ENCODE measurements at regions not wholly inside any gene's neighbourhood (a gene's known extent, or its start where the extent isn't known, plus 50 kb on each side); places are given as distances from the start of the nearest gene placed in this dataset.

DNA sequence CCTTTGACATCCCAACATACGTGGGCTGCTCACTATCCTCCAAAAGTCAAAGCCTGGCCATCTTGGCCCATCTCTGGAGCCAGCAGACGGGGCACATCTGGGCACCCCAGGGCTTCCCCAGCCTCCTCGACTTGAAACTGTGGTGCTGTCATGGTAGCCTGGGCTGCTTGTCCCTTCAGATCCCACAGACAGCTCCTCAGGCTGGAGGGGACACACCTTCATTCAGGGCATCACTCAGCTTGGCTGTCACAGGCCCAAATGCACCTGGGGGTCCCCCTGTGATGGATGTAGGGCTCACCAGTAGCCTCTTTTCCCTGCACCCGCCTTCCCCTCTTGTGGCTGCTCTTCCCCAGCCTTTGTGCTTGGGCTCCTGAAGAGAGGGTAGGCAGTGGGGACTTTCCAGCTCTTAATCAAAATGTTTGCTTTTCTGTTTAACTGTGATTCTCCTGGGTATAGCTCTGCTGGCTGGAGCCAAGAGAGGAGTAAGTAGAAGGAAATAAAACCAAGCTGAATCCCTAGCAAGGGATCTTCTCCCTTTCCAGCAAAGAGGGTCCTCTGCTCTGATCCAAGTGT, 92.3 kb downstream of the GYPC start:
- no peak for FAIRE-seq

DNA sequence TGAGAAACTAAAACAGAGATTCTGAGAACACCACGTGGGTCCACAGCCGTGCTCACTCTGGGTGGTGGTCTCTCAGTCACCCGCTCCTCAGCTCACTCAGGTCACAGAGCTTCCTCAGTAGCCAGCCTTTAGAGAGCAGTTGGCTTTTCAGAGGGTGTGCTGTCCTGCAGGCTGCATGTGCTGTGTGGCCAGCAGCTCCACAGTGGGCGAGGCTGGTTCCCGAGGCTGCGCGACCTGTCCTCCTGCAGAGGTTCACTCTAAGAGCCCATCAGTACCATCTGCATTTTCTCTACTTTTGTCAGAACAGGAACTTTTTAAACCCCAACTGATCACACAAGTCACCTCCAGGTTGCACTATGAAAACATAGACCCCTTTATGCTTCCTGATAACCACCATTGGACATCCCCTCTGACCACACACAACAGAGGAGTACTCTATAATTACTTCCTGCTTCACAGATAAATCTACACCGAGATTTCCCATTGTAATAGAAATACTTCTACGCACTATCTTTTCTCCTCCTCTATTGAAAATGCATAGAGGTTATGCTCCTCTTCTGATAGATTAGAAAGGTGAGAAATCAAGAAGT, 93.1 kb downstream of the GYPC start:
- FAIRE-seq = no peak

DNA sequence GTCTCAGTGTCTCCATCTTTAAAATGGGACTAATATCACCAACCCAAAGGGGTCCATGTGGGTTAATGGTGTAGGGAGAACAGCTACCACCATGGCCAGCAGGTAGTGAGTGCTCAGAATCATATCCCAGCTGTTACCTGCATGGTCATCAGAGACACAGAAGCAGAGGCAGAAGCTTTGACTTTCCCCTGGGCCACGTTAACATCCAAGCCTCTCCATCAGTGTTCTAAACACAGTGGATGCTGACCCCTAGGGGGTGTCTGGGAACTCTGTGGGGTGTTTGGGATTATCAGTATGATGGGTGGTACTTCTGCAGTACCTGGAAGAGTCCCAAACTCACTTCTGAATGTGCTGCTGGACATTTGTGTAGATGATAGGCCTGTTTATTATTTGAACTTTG, 93.6 kb downstream of the GYPC start:
- FAIRE-seq = no peak

DNA sequence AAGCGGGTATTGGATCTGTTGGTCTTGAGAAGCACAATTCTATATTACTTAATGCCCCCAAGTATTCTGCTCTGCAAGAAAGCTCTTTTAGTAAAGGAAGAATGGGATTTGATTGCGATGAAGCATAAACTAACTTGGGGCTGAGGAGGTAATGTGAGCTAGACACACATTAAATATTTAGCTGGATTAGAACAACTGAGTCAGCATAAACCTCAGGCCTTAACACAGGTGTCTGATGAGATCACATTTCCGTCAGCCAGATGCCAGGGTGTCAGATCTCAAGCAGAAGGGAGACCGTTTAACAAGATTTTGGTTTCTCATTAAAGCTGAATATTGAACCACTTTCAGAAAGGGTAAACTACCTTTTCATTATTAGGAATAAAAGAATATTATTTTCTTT, 94.5 kb downstream of the GYPC start:
- FAIRE-seq = no peak

DNA sequence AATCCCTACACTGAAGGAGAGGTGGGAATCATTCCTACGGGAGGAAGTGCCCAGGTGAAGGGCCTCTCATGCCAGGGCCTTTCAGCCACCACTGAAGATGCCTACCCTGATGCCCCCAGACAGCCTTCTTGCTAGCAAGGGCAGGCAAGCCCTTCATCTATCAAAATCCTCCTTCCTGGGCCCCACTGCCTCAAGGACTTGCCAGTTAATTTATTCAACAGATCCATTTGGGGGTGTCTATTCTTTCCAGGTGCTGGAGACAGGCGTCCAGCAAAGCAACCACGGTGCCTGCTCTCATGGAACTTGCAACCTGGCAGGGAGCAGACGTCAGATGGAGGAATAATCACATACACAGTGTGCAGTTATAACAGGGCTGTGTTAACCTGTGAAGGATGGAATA, 95.5 kb downstream of the GYPC start:
- no peak for FAIRE-seq

DNA sequence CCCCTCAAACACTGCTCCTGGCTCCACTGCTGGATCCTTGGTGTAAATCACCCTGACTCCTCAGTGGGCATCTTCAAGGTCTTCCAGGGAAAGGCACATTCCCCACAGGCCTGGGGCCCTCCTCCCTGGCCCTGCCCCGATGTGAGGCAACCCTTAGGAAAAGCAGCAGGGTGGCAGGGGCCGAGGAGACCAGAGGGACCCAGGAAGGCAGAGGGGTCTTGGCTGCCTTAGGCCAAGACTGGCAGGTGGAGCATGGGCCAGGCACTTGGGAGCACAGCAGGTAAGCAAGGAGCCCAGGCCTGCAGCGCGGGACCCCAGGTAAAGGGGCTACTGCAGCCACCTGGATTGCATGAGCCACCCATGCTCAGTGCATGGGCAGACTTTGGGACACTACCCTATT, 96.9 kb downstream of the GYPC start:
- no peak for FAIRE-seq

DNA sequence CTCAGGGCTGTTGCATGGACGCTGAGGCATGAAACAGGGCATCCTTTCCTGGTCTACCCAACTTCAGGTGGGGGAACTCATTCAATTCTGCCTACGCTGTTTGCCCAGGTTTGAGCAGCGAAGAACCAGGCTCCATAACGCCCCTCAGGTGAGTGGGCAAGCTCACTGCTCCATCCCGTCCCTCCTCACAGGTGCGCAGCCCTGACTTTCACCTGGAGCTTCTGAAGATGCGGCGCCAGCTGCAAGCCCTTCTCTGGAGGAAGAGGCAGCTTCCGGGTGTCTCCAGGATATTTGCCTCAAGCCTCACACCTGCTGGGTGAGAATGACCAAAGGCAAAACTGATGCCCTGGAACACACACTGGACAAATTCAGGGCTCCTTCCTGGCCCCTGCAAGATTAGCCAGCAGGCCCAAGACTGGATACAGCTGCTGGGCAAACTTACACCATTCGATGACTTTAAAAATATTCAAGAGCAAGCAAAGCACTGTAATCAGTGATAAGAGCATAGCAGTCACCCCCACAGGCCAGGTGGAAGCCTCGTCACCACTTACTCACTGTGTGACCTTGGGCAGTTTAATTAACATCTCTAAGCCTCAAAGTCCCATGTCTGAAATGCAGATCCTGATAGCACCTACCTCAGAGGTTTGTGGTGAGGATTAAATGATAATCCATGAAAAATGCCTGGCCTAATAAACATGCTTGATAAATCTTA, 97.7 kb downstream of the GYPC start:
- no peak for FAIRE-seq

DNA sequence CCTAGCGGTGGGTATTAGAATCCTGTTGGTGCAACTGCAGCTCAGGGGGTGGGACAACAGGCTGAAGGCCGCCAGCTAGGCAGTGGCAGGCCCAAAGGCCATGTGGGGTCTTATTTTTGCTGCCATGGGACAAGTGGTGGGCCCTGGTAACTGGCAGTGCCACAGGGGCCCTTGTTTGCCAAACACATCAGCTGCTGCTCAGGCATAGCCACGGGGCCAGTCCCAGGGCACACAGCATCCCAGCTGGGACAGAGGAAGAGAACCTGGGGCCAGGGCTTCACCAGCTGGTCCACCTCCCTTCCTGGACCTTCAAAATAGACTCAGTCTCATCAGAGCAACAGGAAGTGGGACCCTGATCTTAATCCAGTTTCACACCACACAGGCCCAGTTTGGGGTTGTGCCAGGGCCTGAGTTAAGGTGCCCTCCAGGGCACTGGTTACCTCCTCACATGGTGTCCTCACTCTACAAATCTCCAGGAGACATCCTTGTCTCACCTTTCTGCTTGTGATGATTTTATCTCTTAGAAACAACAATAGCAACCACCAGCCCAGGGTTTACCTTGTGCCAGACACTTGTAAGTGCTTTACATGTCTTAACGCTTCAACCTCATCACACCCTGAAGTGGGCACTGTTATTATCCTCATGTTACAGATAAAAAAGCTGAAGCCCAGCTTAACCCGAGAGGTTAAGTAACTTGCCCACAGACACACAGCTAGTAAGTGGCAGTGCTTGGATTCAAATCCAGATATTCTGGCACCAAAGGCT, 98.5 kb downstream of the GYPC start:
- FAIRE-seq = no peak

DNA sequence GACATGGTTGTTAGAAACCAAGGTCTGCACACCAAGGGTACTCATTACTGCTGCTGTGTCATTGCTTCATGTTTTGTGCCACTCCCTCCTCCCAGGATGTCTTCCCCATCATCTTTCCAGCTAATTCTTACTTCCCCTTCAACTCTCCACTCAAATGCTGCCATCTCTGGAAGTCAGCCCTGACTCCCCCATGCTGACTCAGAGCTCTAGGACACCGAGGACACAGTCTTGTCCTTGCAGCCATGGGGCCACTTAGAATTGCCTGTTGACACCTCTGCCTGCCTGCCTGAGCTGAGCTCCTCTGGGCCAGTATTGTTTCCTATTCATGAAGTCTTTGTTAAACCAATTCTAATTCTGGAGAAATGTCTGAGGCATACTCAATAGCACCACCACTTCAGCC, 100.2 kb downstream of the GYPC start:
- no peak for FAIRE-seq

DNA sequence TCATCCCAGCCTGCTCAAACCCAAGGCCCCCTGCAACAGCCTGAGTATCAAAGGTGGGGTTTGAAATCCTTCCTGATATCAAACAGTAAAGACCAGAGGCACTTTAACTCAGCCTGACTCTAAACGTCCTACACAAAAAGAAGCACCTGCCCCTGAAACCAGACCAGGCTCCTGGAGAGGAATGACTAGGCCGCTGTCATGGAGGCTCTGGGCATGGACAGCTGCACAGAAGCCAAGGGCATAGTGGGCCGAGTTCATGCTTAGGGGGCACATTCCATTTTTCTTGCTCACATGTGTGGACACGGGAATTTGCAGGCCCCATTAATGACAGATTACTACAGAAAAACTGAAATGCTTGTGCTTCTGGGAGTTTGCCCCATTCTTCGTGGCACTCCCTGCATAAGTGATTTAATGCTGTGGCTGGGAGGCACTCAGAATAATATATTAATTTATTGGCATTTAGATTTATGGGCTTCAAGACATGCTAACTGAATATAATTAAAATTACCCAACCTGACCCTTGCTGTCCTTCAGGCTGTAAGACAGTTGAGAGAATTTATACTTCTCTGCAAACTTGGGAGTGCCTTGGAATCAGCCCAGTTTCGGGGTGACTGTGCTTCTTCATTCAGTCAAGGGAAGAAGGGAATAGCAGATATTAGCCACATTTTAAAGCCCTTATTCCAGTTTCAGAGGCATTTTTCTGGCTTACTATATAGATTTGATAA, 105.5 kb downstream of the GYPC start:
- no peak for FAIRE-seq

DNA sequence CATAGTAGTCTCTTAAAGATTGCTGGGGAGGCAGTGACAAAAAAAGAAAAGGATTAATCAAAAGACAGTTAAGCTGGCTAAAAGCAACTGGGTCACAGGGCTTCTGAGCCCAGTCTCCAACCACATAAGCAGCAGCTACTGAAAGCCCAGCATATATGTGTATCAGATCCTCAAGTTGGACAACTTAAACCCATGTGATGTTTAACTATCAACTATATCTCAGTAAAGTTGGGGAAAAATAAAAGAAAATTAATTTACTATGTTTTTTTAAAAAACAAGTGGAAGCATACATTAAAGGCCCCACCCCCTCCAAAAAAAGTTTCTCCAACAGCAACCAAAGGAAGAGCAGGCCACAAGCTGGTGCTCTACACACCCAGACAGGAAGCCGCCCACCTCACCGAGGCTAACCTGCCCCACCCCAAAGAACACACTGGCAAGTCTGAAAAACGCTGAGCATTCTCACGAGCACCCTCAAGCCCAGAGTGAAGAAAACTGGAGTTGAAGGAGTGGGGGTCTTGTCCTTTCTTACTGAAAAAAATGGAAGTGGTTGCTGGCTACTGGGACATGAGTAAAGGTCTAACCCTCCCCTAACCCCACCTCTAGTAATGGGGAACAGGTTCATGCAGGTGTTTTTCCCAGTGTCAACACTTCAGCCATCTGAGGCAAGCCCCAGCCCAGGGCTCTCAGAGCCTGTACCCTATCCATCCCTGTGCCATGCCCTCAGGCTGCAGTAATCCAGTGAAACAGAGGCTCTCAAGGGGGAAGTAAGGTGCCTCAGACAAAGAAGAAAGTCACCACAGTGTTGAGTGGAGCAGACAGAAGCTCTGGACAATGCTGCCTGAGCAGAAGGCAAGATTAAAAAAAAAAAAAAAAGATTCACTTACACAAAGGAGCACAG, 106.3 kb downstream of the GYPC start:
- no peak for FAIRE-seq

DNA sequence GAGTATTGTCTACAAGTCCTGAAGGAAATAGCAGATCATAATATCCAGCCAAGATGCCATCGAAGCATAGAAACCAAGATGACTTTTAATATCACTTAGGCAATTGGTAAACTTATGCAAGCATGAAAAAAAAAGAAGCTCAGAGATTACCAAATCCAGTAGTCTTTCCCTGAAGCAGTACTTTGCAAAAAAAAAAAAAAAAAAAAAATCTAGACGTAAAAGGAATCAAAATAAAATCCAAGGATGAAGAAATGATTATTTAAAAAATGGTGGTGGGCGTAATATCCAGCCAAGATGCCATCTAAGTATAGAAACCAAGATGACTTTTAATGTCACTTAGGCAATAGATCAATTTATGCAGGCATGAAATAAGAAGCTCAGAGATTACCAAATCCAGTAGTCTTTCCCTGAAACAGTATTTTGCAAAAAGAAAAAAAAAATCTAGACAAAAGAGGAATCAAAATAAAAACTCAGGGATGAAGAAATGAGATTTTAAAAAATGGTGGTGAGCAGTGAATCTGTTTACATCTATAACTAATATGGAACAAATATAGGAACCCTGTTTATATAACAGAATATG, 108.8 kb downstream of the GYPC start:
- no peak for FAIRE-seq

DNA sequence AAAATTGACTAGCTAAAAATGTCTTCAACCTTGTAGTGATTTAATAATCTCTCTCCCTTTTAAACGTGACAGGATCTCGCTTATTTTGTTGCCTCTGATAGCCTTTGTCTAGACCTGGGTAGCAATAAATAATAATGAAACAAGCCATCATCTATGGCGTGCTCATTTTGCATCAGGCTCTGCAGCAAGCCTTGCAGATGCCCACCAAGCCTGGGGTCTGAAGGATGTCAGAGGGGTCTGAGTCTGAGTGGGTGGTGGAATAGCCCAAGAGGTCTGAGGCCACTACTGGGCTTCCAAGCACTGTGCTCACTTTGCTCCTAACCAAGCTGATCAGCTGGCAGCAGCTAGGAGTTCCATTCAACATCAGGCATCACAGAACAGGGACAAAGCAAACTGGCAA, 109.4 kb downstream of the GYPC start:
- no peak for FAIRE-seq

DNA sequence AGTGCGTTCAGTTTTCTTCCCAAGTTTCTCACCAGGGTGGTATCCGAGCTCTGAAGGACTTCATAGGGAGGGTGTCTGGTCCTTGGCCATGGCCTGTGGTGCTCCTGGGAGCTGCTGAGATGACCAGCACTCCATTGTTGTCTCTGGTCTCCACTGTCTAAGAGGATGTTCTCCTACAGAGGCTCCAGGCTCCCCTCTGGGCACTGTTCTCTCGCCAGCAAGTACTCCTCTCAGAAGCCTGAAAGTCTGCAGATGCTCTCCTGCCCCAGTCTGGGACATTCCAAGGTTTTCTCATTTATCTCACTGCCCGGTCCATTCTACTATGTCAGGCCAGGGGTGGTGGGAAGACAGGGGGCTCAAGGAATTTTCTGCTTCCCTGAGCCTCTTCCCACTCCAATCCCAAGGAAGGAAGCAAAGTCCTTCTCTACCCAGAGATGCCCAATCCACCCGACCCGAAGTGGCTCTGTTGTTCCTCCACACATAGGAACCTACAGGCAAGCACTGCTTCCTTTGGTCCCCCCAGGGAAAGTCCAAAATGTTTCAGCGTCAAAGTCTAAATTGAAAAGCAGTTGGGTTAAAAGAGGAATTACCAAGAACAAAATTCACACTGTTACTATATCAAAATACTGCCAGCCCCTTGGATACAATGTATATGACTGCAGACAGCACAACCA, 110.5 kb downstream of the GYPC start:
- no peak for FAIRE-seq

DNA sequence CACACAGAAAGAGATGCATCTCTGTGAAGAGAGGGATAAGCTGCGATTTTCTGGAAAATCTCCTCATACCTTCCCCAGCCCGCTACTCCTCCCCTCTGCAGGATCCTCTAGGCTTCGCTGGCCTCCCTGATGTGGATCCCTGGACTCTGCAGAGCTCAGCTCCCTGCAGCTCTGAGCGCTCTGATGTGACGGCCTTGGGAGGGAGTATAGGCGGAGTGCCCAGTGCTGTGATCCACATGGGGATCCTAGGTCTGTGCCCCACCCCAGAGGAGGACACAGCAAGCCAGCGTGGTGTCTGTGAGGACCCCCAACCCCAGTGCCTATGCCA, 111.0 kb downstream of the GYPC start:
- no peak for FAIRE-seq

DNA sequence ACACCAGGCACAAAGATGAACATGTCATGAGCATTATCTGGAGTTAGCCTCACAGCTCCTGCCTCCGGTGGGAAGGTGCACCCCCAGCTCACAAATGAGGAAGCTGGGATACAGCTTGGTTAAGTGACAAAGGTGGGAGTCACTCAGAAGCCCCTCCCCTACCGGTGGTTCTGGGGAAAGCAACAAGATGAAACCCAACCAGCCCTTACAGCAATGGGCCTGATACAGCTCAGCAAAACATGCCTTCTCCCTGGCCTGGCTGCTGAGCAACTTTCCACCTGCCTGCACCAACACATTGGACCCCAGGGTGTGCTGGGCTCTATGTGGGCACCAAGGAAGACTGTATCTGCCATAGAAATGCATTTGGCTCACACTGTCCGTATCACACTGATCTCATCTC, 113.2 kb downstream of the GYPC start:
- FAIRE-seq = no peak

DNA sequence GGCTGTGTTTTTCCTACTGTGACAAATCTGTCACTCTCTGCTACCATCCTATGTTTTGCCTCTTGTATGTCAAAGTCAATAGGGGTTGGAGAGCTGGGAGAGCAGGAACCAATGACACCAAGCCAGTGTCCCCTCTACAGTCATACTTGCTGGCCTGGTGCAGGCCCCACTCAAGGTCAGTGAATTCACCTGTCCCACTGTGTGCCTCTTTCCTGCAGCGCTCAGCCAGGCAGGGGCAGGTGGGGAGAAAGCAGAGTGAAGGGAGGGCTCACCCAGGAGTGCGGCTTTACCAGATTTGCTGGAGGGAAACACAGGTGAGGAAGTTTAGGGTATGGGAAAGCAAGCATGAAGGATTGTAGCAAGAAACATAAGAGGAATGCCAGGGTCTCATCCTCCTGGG, 114.5 kb downstream of the GYPC start:
- FAIRE-seq = no peak

DNA sequence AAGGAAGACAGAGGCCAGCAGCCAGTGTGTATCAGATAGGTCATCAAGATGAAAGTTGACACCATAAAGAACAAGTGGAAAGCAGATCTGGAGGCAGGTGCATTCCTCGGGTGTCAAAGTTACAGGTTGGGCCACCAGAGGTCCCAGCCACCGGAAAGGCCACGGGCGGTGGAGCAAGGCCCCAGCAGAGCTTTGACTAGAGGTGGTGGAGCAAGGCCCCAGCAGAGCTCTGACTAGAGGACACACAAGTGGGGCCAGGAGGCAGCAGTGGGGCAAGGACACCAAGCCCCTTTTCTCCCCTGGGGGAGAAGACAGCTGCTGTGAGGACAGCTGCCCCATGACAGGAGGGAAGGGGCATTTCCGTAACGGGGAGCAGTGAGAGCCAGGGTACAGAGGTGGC, 115.1 kb downstream of the GYPC start:
- no peak for FAIRE-seq

DNA sequence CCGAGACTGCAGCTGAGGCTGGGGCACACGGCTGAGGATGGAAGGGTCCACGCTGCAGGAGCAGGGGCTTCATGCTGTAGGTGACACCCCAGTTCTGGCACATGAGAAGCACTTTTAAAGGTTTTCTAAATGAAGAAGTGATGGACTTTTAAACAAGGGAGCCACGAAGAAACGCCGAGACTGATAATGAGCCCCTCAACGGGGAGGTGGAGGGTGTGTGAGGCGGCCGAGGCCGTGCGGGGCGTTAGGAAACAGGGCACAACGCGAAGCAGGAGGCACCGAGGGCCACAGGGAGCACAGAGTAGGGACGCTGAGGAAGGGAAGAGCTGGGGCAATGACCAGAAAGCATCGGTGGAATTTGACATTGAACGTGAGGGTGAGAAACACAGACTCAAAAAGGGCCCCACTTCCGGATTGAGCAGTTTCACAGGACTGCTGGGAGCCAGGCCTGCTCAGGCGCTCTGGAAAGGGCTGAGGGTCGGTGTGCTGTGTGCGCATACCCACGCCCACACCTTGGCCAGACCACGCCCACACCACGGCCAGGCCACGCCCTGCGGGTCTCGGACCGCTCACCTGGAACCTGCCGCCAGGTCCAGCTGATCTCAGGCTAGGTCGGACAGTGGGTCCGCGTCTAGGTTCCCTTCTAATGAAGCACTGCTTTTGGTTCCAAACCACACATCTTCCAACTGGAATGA, 115.7 kb downstream of the GYPC start:
- no peak for FAIRE-seq

DNA sequence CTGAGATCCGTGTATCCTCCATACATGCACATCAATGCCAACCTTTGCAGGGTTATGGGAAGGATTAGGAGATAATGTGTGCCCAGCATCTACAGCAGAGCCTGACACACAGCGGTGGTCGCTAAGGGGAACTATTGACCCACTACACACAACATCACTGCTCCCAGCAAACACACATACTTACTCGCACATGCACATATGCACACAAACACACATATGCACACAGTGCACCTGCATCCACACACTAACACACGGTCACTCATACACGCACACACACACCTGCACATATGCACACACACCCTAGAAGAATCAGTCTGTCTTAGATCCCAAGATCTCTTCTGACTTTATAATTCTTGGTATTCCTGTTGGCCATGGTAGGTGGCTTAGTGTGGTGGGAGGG, 118.3 kb downstream of the GYPC start:
- FAIRE-seq = no peak

DNA sequence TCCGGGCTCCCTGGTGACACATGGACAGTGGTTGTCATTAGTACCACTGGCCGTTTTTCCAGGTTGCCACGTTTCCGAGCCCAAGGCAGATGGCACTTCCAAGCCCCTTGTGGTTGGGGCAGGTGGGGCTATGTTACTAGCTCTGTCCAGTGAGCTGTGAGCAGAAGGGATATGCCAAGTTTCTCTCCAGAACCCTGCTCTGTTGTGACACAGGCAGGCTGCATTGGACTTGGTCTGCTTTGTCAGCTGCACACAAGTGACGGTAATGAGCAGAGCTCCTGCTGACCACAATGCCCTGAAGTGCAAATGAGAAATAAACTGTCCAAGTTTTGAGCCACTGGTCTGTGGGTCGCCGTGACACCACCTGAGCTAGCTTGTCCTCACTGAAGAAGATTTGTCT, 118.8 kb downstream of the GYPC start:
- FAIRE-seq = no peak

Data from endometrium (tissue), 2 donors.